Prostate gland (tissue), 2 donors: ENCODE measurements at regions not wholly inside any gene's neighbourhood (a gene's known extent, or its start where the extent isn't known, plus 50 kb on each side); places are given as distances from the start of the nearest gene placed in this dataset.

Experiments
- POLR2A ChIP-seq: fragments of 450-650 bp; IDR thresholded peaks from one replicate; pipeline ENCODE4 v1.6.1; 2016; ENCODE audit warnings: antibody characterized with exemption, mild to moderate bottlenecking
- TF ChIP-seq, protein P1 (sequence below), 4 experiments: fragments of 200-600 bp in 2 of 4; fragments of 450-650 bp in 2 of 4; sonication (generic) in 2 of 4; IDR thresholded peaks; 1 replicate in 3 of 4; 2 replicates in 1 of 4; pipeline ENCODE4 v1.5.1; 2016 to 2019; ENCODE audit warnings: antibody characterized with exemption in 4 of 4, mild to moderate bottlenecking in 2 of 4, moderate library complexity in 2 of 4

DNA sequence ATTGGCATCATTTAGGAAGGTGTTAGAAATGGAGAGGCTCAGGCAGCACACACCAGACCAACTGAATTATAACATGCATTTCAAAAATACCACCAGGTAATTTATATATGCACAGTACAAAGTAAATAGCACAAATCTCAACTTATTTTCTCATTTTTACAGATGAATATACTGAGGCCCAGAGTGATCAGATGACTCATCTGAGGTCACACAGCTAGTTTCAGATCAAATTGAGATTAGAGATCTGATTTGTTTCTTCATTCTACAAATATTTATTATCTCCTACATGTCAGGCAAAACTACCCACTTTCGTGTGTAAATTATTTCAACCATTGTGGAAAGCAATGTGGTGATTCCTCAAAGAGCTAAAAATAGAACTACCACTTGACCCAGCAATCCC lies 507.1 kb downstream of the TLE4 start:
- TF ChIP-seq, protein P1, sequence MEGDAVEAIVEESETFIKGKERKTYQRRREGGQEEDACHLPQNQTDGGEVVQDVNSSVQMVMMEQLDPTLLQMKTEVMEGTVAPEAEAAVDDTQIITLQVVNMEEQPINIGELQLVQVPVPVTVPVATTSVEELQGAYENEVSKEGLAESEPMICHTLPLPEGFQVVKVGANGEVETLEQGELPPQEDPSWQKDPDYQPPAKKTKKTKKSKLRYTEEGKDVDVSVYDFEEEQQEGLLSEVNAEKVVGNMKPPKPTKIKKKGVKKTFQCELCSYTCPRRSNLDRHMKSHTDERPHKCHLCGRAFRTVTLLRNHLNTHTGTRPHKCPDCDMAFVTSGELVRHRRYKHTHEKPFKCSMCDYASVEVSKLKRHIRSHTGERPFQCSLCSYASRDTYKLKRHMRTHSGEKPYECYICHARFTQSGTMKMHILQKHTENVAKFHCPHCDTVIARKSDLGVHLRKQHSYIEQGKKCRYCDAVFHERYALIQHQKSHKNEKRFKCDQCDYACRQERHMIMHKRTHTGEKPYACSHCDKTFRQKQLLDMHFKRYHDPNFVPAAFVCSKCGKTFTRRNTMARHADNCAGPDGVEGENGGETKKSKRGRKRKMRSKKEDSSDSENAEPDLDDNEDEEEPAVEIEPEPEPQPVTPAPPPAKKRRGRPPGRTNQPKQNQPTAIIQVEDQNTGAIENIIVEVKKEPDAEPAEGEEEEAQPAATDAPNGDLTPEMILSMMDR (IDR thresholded peaks at IDR 0.05) = no peak
- TF ChIP-seq POLR2A = no peak
